8988T (cell line): ENCODE measurements at regions not wholly inside any gene's neighbourhood (a gene's known extent, or its start where the extent isn't known, plus 50 kb on each side); places are given as distances from the start of the nearest gene placed in this dataset.

Experiments
- DNase-seq: peaks from one replicate; pipeline ENCODE4 v3.0.0; 2011

DNA sequence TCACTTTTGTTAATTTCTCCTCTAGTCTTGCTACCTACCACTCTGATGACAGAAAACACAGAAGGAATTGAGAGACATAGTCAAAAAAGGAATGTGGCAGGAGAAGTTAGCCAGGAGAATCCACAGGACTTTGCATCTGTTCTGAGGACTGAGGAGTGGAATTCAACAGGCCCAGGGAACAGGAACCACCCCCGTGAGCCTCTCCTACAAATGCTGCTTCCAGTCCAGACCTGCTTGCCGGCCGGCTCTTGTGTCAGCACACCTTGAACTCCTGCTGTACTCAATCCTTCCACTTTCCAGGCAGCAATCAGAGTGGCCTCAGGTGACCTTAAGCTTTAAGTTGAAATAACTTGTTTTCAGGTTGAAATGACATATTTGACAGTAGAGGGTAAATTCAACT is 903.1 kb downstream of the BCL11B start:
- no peak for DNase-seq

DNA sequence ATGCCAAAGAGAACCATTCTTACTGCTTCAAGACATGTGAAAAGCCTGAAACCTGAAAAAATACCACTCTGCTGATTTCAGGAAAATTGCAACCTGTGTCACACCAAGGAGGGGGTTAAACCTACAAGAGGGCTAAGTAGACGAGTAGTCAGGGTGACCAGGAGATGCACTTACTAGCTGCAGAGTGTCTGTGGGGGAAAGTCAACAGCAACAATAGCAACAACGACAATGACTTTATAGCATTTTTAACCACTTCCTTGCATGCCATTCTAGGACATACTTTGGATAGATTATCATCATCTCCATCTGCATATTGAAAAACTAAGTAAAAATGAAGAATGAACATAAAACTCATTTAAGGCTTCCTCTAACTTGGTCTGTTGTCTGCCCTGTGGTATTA is 902.7 kb downstream of the BCL11B start:
- no peak for DNase-seq

DNA sequence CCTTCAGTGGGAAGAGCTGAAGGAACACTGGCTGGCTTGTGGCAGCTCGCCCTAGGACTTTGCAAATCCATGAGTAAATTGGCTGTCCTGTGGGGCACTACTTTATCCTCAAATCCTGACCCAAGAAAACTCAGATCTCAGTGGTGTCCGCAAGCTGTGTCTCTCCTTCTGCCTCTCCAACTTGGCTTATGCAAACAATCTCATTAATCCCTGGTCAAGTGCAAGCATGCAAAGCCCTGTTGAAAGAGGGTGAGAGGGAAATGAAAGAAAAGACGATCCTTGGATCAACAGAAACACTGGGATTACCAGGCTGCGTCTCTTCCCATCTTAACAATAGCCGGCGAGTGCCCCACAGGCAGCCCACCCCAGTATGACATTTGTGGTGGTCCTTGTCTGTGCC is 901.6 kb downstream of the BCL11B start:
- no peak for DNase-seq

DNA sequence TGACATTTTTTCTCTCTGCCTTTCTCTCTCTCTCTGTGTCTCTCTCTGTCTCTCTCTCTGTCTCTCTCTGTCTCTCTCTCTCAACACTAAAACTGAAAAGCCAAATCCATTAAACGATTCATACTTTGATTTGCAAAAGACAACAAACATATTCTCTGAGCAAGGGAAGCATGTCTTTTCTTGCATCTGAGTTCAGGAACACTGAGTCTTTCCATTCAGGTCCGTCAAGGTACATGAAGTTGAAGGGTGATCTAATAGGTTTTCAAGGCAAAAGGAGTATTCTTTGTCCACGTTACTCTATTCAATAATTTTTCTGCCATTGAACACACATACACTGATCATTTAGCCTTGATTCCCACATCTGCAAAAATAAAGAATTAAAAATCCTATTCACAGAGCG is 900.9 kb downstream of the BCL11B start:
- no peak for DNase-seq

DNA sequence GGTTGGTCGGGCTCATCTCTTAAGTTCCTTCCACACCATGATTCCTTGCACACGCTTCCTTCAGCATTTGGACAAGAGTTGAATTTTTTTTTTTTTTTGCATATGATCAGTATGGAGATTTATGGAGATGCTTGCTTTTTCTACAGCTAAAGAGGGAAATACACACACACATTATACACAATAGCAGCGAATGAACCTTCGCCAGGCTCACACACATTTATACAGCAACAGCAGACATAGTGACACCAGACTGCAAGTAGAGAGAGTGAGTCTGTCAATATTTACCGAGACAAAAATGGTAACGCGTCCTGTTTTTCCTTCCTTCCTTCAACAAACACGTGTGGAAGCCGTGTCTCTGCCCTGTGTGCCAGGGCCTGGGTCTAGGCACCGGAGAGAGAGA is 897.9 kb downstream of the BCL11B start:
- DNase-seq = no peak

DNA sequence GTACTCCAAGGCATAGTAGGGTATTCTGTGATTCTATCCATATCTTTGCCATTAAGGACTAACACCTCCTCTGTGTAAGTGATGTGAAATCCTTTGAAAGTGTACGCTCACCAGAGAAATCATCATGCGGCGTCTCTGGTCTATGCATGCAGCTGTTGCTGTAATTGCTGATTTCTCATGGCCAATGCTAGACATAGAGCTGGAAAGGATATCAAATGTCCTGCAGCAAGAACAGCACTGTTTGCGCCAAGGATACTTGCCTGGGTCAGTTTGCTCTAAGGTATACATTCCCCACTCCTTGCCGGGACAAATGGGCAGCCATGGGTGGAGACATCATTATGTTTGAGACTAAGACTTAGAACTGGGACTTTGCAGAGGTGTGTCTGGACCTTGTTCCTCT is 896.4 kb downstream of the BCL11B start:
- no peak for DNase-seq

DNA sequence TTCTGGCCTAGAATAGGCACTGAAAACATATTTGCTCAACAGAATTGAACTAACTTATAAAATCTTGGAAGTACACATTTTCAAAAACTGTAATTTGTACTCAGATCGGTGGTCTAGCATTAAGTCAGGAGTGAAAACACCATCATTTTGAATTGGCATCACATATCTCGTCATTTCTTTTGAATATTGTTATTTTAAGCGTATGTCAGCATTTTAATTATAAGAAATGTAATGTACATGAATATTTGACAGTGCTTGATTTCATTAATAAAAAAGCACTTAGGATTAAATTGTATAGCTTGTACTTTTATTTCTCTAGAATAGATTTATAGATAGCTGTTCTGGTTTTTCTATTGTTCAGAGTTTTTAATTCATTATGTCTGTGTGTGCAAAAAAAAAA is 892.2 kb downstream of the BCL11B start:
- DNase-seq = no peak

DNA sequence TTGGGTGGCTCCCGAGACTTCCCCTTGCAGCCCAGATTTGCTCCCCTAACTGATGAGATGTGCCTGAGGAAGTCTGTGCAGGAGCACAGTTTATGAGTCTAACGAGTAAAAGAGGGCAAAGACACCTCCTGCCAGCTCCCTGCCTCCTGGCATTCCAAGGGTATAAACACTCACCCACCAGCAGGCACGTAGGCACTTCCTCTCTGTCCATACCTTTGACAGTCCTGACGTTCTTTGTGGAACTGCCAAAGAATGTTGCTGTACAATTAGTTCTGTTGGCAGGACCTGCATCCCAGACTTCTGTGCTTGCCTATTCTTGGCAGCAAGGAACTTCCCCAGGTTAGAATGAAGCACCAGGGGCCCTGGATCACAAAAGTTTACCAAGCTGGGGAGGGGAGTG is 889.3 kb downstream of the BCL11B start:
- DNase-seq = no peak

DNA sequence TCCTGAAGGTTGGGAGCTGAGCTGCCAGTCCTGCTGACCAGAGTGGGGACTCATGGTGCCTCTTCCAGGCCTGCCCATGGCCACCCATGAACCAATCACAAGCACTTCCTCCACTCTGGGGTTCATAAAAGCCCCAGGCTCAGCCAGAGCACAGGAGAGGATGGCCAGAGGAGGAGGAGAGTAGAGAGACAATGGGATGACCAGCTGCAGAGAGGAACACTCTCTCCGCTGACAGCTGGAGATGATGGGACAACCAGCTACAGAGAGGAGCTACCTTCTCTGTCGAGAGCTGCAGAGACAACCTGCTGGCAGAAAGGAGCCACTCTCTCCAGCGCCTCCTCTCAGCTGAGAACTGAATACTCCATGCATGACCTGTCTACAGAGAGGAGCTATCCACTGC is 886.1 kb downstream of the BCL11B start:
- DNase-seq = no peak

DNA sequence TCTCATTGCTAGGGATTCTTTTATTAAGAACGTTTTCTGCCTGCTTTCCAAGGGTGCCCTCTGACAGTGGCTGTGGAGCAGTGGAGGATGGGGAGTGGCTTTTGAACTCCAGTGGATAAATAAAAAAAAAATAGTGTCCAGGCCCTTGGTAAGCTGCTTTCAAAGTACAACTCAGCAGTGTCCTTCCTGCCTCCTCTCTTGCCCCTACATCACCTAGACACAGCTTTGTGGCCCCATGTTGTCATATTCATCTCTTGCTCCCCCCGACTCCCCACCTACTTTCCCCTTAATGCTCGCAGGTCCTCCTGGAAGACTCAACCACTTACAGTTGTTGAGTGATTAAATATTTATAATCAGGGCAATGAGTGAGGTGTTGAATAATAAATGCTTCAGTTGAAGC is 880.9 kb downstream of the BCL11B start:
- no peak for DNase-seq

DNA sequence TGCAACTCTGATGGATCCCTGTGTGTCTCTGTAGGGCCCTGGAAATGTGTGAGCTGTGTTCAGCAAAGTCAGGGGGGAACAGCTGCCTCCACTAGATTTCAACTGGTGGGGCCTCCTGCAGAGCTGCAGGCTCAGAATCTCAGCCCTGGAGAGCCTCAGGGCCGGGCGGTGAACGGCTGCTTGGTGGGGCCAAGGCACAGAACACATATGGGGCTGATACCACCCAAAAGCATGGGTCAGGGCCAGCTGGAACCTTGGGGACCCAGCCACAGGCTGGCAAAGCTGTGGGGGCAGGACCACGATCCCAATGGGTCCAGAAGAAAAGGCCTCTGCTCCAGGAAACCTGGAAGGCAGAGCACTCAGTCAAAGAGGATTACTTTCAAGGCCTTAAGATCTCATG is 878.5 kb downstream of the BCL11B start:
- no peak for DNase-seq

DNA sequence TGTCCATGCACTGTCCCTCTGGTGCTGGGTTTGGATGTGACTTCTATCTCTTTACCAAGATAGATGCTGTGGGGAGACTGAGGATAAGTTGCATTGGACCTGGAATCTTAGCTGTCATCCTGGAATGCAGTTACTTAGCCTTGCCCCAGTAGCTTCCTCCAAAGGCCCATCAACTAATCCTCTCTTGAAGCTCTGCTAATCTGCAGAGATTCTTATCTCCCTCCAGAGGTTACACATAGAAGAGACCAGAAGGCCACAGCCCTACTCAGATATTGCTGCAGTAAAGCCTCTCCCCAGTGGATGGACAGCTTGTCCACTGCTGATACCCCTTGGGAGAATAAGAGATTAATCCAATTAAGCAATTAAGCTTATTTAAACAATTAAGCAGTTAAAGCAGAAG is 867.2 kb downstream of the BCL11B start:
- no peak for DNase-seq

DNA sequence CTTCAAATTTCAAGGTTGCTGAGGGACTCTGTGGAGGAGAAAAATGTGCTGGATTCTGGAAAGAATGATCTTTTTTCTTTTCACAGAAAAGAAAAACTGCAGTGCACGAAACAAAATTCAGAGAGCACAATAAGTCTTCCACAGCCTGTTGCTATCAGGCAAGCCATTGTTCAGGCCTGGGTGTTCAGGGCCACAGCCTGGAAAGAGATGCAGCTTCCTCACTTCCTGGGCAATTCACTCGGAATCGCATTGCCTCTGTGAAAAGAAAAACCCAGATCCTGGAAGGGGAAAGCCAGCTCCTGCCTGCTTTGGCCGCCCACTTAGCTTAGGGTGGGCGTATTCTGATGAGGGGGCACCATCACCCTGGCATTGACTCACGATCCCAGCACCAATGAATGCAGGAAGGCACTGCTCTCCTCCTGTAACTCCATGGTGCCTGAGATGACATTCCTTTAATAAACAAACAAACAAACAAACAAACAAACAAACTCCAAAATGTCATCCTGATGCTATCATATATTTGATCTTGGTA is 863.9 kb downstream of the BCL11B start:
- DNase-seq = no peak

DNA sequence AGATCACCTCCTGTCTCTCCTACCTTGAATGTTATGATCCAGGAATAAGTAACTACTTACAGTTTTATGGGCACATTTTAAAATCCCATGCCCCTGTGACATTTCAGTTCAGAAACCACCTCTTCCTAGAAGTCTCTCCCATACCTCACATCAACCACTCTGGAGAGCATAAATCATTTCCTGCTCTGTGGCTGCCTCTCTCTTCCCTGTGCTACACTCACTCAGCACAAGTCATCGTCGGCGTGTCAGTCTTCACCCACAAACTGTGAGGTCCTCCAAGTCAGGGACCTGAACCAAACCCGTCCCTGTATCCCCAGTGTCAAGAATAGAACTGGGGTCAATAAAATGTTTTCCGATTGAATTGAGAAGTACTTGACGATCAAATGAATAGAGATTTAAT is 863.3 kb downstream of the BCL11B start:
- DNase-seq = no peak

DNA sequence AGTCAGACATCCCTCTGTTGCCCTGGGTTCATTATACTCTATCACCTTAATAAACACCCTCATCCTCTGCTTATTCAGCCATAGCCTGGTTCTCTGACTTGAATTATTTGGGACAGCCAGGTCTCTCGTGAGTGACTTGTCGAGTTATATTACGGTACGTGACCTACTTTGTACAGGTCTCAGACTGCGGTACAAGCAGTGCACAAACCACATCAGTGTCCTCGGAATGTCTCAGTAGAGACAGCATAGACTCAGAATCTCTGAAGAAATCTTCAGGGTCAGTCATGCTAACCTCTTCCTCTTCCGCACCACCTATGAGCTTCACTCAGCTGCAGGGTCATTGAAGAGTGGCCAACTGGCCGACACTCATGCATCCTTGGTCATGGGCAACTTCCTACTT is 860.8 kb downstream of the BCL11B start:
- no peak for DNase-seq

DNA sequence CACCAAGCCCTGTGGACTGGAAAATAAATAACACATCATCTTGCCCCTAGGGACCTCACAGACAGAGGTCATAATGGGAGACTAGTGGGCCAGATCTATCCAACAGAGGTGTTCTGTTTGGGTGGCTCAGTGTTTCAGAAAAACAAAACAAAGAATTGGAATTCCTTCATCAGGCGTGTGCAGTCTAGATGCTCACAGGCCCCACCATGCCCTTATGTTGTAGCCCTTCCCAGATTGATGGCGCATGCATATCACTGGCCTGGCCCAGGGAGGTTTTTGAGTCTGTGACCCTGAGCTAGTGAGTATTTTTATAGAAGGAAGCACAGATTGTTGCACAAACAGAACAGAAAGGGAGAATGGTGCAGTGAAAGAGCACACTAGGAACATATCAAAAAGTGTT is 859.6 kb downstream of the BCL11B start:
- DNase-seq = no peak

DNA sequence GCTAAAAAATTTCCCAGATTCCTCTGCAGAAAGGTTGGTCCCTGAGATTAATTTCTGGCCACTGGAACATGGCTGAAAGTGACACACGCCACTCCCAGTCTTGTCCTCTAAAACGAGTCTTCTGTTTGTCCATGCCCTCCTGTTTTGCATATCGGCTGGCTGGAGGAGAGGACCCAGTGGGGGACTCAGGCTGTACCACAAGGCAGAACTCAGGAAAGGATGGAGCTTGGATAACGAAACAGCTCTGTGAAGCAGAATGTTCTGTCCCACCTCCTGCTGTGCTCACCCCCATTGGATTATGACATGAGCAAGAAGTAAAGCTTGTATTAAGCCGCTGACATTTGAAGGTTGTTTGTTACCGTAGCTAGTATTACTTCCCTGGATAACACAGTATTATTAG is 856.2 kb downstream of the BCL11B start:
- no peak for DNase-seq

DNA sequence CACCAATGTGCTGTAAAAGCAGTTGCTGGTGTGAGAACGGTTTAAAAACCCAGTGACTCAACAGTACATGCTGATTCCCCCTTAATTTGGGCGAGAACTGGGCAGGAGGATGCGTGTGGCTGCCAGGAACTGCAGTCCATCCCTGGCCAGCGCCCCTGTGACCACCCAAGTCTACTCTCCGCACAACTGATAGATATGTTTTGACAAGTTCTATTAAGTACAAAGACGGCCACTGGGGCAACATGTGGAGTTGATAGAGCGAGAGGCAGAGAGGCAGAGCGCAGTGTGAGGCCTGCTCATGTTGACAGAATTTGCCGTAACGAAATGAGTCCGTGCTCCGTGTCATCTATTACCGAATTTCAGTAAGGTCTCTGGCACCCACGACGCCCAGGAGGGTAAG is 855.0 kb downstream of the BCL11B start:
- DNase-seq = no peak

DNA sequence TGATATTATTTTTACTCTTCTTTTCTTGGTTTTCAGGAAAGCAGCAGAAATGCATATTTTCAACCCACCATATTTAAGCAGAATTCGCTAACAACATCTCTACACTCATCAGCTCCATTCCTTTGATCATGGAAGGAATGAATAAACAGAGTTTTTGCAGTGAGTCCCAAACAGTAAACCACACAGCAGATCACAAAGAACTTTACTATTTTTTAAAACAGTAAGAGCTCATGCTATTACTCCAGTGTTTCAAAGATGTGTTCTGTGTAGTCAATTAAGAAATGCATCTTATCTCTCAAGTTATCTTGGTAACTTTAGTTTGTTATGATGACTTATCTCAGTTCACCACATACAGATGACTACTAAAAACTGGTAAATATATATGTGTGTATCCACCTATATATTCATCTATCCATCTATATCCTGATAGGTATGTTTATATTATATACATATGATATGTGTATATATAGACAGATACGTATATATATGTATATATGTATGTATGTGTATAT is 843.5 kb downstream of the BCL11B start:
- DNase-seq = no peak

DNA sequence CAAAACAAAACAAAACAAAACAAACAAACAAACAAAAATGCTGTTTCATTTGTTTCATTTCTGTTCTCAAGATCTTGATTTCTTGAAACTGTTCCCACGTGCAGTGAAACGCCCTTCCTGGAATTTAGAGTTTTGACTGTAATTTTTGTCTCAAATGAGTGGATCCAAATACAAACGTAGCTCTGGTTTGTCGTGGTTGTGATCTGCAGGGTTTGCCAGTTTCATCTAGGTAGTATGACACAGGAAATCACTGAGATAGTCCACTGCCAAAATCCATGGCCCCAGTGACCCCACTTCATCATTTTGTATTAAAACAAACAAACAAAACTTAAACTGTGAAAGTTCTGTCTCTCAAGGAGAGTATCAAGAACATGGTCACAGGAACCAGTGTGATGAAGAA is 838.6 kb downstream of the BCL11B start:
- no peak for DNase-seq

DNA sequence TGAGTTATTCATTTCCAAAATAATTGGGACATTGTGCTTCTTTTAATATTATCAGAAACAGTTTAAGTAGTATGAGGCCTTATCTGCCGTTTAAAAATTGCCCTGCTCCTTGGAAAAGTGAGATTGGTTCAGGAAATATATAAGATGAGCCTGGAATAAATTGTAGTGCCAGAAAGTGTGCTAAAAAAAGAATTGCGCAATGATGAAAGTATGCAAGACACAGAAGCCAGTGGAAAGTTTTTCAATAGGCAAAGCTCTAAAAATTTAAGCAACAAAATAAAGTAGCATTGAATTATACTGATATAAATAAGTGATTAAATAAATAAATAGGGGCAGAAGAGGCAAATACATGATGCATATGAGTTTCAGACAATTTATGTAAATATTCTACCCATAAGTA is 834.9 kb downstream of the BCL11B start:
- no peak for DNase-seq

DNA sequence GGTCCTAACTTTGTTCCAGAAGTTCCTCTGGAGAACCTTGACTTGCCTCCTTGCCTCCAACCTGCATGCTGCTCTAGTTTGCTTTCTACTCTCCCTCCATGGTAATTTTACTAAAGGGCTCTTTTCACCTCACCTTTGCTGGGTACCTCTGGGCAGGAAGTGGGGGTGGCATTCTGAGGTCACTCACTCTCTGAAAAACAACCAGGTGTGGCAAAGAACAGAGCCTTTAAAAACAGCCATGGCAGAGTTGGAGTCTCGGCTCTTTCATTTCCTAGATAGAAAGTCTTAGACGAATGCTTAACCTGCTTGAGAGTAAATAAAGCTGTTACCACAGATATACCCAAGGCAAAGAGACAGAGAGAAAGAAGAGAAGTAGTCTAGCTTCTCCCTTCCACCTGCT is 827.9 kb downstream of the BCL11B start:
- DNase-seq = no peak

DNA sequence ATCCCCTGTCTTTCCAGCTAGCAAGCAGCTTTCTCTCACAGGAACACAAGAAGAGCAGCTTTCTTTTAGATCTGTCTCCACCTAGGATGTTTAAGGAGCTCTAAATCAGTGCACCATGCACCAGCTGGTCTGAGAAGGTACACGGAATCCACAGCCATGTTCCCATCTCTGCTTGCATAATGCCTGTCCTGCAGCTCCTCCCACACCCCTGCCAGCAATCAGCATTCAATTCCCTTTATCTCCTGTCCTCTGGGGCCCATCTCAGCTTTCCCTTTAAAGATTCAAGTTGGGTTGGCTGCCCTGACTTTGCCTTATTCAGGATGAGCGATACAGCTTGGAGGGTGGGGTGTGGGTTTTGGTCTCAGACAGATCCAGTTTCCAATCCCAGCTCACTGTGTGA is 826.3 kb downstream of the BCL11B start:
- no peak for DNase-seq

DNA sequence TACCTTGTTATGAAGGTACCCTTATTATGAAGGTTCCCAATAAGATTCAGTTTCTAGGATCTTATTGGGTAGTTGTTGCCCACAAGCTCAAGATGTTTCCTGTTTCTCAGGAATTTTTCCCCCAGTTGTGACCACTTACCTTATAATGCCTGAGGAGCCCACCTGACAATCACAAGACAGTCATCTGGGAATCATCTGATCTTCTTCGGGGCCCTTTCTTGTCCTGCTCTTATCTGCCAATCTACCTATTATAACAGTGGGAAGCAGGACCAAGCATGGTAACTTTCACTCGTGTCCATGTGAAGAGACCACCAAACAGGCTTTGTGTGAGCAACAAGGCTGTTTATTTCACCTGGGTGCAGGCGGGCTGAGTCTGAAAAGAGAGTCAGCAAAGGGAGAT is 825.5 kb downstream of the BCL11B start:
- no peak for DNase-seq

DNA sequence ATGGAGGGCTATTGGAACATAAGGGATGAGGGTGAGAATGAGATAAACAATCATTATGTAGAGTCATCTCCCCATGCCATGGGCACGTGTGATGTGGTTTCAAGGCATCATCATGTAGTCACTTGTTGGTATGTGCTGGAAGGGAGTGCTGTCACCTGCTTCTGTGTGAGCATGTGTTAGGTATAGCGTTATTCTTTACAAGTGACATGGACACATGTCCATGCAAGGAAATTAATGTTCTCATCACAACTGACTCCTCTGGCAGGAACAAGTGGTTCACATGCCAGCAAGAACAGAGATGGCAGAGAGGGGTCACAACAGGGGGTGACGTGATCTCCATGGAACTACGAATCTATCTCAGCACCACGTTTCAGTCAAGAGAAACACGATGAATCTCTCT is 815.8 kb downstream of the BCL11B start:
- DNase-seq = no peak

DNA sequence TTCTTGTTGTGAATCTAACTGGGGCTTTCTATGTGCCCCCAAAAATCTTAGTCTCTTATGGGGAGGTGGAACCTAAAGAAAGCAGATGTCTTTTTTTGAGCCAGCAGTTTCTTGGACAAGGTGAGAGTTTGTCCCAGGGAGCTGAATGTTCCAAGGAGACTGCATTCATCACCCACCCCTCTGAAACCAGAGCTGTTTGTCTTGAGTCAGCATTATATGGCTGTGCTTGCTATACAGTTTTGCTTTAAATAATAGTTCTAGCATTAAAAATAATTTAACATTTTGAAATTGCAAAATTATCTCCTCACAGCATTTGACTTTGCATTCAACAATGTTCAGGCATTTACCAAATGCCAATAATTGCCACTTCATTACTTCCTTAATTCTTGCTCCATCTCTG is 813.3 kb downstream of the BCL11B start:
- no peak for DNase-seq
